ENCODE measurements at regions not wholly inside any gene's neighbourhood (a gene's known extent, or its start where the extent isn't known, plus 50 kb on each side); places are given as distances from the start of the nearest gene placed in this dataset.

GRCh38 chr1:29459620-29459945 lies 223.3 kb downstream of the PTPRU start:
- TF ChIP-seq POLR2AphosphoS5 (IDR thresholded peaks at IDR 0.05) (no peak), POLR2A (IDR thresholded peaks at IDR 0.05; ENCODE audit: low read depth) (no peak), CTCF (IDR thresholded peaks at IDR 0.05) (no peak), EP300 (IDR thresholded peaks at IDR 0.05) (no peak)

Measured in esophagus muscularis mucosa (tissue), 4 donors.